Prostate gland (tissue), 2 donors: ENCODE measurements at regions not wholly inside any gene's neighbourhood (a gene's known extent, or its start where the extent isn't known, plus 50 kb on each side); places are given as distances from the start of the nearest gene placed in this dataset.
A peak's percentile ranks its signal among the peaks of the same experiment; 100 is the strongest.

Source experiments
- DNase-seq: peaks from one replicate; pipeline ENCODE4 v3.0.0-alpha.2; 2019; ENCODE audit warnings: low spot score
- H3K27ac ChIP-seq, 2 donors: fragments of 200-600 bp; sonication (generic); 2 replicates each; pipeline ENCODE4 v1.5.1; 2017 to 2019
- H3K27me3 ChIP-seq: fragments of 200-600 bp; sonication (generic); replicated peaks from 2 replicates; pipeline ENCODE4 v1.5.1; 2019; ENCODE audit not compliant: insufficient read depth
- H3K36me3 ChIP-seq, 2 donors: fragments of 200-600 bp; sonication (generic); 1 replicate in 1 of 2; 2 replicates in 1 of 2; pipeline versions ENCODE4 v1.5.1 to v1.8.1; 2017 to 2019
- H3K4me1 ChIP-seq: fragments of 200-600 bp; sonication (generic); replicated peaks from 2 replicates; pipeline ENCODE4 v1.5.1; 2019
- H3K4me3 ChIP-seq, 2 donors: fragments of 200-600 bp; sonication (generic); 2 replicates each; pipeline ENCODE4 v1.5.1; 2017 to 2019
- H3K9me3 ChIP-seq: fragments of 200-600 bp; sonication (generic); 2 replicates; pipeline ENCODE4 v1.5.1; 2017
- POLR2A ChIP-seq: fragments of 450-650 bp; IDR thresholded peaks from one replicate; pipeline ENCODE4 v1.6.1; 2016; ENCODE audit warnings: antibody characterized with exemption, mild to moderate bottlenecking
- POLR2AphosphoS5 ChIP-seq: sonication (generic); formaldehyde crosslinking; IDR thresholded peaks from one replicate; pipeline ENCODE4 v1.6.1; 2017; ENCODE audit warnings: antibody characterized with exemption
- WGBS: methylation state at CpG from one replicate; pipeline ENCODE4 v1.1.5; 2018; 5-methylcytosine and 5-hydroxymethylcytosine counted together
- intact Hi-C: fragments of 100-400 bp; cut with DNase I; formaldehyde crosslinking; loops from one replicate; pipeline ENCODE4 v1.14.2; 2022
- TF ChIP-seq, protein P1 (sequence below), 4 experiments: fragments of 200-600 bp in 2 of 4; fragments of 450-650 bp in 2 of 4; sonication (generic) in 2 of 4; IDR thresholded peaks; 1 replicate in 3 of 4; 2 replicates in 1 of 4; pipeline ENCODE4 v1.5.1; 2016 to 2019; ENCODE audit warnings: antibody characterized with exemption in 4 of 4, mild to moderate bottlenecking in 2 of 4, moderate library complexity in 2 of 4

DNA sequence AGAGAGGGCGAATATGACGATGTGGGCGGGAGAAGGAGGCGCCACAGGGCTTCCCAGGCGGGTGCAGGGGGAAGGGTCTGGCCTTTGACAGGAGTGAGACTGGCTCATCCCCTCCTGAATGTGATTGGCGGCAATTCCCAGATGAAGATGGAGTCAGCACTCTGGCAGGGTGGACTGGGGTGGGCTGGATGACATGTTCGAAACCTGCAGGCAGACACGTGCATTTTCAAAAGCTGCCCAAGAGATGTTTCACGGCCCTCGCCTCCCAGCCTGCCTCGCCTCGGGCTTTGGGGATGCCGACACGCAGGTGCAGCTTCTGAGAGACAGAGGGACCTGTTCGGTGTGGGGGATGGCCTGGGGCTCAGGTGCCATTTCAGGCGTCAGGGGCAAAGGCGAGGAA lies 66.8 kb upstream of the AFDN start:
- no peaks in the 10 kb centered on the region for H3K27me3 ChIP-seq
- 95% methylated on average over 17 of the region's 17 CpGs for WGBS
- H3K4me3 ChIP-seq: no peak overlapping the region
- no peaks in the 10 kb centered on the region for H3K36me3 ChIP-seq
- TF ChIP-seq POLR2A (no peak), POLR2AphosphoS5 (no peak)
- TF ChIP-seq, protein P1, sequence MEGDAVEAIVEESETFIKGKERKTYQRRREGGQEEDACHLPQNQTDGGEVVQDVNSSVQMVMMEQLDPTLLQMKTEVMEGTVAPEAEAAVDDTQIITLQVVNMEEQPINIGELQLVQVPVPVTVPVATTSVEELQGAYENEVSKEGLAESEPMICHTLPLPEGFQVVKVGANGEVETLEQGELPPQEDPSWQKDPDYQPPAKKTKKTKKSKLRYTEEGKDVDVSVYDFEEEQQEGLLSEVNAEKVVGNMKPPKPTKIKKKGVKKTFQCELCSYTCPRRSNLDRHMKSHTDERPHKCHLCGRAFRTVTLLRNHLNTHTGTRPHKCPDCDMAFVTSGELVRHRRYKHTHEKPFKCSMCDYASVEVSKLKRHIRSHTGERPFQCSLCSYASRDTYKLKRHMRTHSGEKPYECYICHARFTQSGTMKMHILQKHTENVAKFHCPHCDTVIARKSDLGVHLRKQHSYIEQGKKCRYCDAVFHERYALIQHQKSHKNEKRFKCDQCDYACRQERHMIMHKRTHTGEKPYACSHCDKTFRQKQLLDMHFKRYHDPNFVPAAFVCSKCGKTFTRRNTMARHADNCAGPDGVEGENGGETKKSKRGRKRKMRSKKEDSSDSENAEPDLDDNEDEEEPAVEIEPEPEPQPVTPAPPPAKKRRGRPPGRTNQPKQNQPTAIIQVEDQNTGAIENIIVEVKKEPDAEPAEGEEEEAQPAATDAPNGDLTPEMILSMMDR (IDR thresholded peaks at IDR 0.05): no peak
- no peaks in the 10 kb centered on the region for H3K9me3 ChIP-seq
- DNase-seq: no peak
- intact Hi-C loops: no loop called here
- H3K4me1 ChIP-seq: peaks cover 14% of the 10 kb centered on the region
- no peak overlapping the region for H3K27ac ChIP-seq

DNA sequence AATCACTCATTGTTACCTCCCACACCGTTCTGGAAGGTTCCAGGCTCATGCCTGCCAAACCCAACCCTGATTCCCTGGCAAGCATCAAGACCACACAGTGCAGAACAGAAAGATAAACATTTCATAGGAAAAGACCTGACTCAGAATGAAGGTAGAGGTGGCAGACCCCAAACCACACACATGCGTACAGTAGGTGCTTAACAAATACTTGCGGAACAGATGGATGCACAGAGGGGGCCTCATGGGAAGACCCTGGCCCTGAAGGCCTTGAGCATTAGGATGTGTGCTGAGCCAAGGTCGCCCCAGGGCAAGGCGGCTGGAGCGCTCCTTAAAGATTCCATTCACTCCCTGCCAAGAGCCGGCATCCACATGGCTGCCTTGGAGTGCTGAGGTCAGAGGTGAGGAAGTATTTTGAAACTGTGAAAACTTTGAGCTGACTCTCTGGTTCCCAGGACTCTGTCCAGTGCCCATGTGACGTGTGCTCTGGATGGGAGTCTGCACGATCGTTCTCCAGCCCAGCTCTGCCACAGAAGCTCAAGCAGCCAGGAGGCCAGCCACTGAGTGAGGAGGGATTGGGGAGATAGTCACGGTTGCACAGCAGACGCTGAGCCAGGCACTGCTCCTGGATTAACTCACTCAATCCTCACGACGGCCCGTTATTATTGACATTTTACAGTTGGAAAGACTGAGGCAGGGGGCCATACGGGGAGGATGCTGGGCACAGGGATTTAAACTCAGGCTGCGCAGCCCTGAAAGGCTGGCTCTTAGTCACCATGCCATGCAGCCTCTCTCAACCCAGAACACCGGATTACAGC lies 65.5 kb upstream of the AFDN start:
- intact Hi-C loops: no loop called here
- no peaks in the 10 kb centered on the region for H3K27me3 ChIP-seq
- 69% methylated on average over 18 of the region's 18 CpGs for WGBS
- H3K4me3 ChIP-seq: no peak overlapping the region
- DNase-seq: peak; percentile 37
- H3K36me3 ChIP-seq: no peaks in the 10 kb centered on the region
- no peaks in the 10 kb centered on the region for H3K9me3 ChIP-seq
- H3K27ac ChIP-seq: peak overlapping the region; percentile 40 to 53
- H3K4me1 ChIP-seq: peaks cover 14% of the 10 kb centered on the region
- no peak for TF ChIP-seq POLR2A
- TF ChIP-seq, protein P1 (IDR thresholded peaks at IDR 0.05): no peak
- TF ChIP-seq POLR2AphosphoS5: peak; percentile 47

DNA sequence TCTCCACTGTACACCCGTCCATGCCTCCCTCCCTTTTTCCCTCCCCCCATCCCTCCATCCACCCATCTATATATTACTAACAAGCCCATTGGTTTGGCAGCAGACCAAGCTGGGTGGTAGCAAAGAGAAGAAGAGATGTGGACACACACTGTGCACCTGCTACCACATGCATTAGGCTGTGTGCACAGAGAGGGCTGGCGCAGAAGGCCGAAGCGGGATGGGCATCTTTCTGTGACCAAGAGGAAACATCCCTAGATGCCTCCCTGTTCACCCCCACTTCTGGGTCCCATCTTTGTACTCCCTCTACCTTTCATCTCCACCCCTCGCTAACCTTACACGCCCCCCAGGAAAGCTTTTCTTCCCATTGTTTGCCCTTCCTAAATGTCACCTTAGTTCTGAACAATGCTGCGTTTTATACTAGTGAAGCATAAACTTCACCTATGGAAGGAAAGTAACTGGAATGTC lies 64.9 kb upstream of the AFDN start:
- peaks cover 14% of the 10 kb centered on the region for H3K4me1 ChIP-seq

DNA sequence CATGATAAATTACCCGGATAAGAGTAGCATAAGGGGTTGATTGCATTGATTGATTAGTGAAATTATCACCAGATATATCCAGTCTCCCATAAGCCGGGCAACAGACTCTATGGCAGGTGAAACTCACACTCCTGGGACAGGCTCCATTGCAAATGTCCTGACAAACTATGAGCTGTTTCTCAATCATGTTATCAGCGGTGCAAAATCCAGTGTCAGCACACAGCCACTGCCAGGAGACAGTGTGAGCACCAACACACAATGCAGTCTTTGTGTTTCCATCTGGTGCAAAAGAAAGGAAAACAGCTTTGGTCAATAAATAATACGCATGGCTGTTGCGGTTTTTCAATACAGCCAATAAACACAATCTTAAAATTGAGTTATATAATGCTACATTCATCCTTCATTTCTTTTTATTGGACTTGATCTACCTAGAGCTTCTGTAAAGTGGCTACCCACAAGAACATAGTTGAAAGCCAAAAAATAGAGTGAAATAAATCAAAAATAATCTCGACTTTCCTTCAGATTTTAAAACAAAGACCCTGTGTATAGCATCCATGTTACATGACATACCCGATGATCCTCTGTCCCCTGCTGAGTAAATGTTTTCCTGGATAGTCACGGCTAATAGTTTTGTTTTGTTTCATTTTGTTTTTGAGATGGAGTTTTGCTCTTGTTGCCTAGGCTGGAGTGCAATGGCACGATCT lies 64.3 kb upstream of the AFDN start:
- no peaks in the 10 kb centered on the region for H3K9me3 ChIP-seq
- intact Hi-C loops: no loop called here
- H3K4me3 ChIP-seq: no peak overlapping the region
- TF ChIP-seq, protein P1 (IDR thresholded peaks at IDR 0.05): peak in 1 of 4 experiments; percentile 12
- TF ChIP-seq POLR2AphosphoS5: peak; percentile 87
- TF ChIP-seq POLR2A: no peak
- H3K27me3 ChIP-seq: no peaks in the 10 kb centered on the region
- H3K27ac ChIP-seq: peak overlapping the region; percentile 40 to 53
- peak; percentile 79 for DNase-seq
- WGBS: 56% methylated on average over 9 of the region's 9 CpGs
- peaks cover 14% of the 10 kb centered on the region for H3K4me1 ChIP-seq
- no peaks in the 10 kb centered on the region for H3K36me3 ChIP-seq

More for the DNA sequence above, 64.9 kb upstream of the AFDN start:
- TF ChIP-seq POLR2A: no peak
- intact Hi-C loops: no loop called here
- Histone ChIP-seq H3K27ac (peak overlapping the region; percentile 40 to 53), H3K4me3 (no peak overlapping the region), H3K27me3 (no peaks in the 10 kb centered on the region), H3K9me3 (no peaks in the 10 kb centered on the region), H3K36me3 (no peaks in the 10 kb centered on the region)
- 79% methylated on average over 7 of the region's 7 CpGs for WGBS
- DNase-seq: no peak

DNA sequence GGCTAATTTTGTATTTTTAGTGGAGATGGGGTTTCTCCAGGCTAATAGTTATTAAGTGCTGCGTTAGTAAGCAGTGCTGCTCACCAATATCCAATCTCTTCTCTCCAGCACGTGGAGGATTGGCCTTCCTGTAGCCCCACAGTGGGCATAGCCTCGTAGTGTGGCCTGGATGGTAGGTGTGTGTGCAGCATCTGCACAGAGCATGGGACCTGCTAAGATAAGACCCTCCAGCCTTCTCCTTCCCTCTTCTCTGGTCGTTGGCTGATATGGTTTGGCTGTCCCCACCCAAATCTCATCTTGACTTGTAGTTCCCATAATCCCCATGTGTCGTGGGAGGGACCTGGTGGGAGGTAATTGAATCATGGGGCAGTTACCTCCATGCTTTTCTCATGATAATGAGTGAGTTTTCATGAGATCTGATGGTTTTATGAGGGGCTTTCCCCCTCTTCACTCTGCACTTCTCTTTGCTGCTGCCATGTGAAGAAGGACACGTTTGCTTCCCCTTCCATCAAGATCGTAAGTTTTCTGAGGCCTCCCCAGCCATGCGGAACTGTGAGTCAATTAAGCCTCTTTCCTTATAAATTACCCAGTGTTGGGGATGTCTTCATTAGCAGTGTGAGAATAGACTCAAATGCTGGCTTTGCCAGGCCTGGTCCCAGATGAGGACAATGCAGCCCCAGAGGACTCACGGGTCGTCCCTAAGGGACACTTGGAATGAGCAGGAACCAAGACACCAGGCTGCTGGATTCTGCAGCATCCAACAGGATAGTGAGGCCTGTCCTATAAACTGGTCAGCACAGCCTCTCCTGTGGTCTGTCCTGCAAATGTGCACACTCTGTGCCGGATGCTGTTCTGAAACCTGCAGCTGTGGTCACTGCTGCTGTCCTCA lies 63.4 kb upstream of the AFDN start:
- Histone ChIP-seq H3K36me3 (no peaks in the 10 kb centered on the region), H3K27ac (peak overlapping the region; percentile 40 to 53), H3K9me3 (no peaks in the 10 kb centered on the region), H3K27me3 (no peaks in the 10 kb centered on the region), H3K4me1 (peaks cover 14% of the 10 kb centered on the region), H3K4me3 (no peak overlapping the region)
- TF ChIP-seq POLR2A (no peak), POLR2AphosphoS5 (no peak)
- TF ChIP-seq, protein P1 (IDR thresholded peaks at IDR 0.05): no peak
- WGBS: 90% methylated on average over 11 of the region's 11 CpGs
- no peak for DNase-seq
- intact Hi-C loops: no loop called here
